Stimulated activated CD8-positive, alpha-beta memory T cell treated with anti-CD3 and anti-CD28 coated beads, Interleukin-2, amount 100 ng/mL, for 48 hours (primary cell): ENCODE measurements at regions not wholly inside any gene's neighbourhood (a gene's known extent, or its start where the extent isn't known, plus 50 kb on each side); places are given as distances from the start of the nearest gene placed in this dataset.

Experiments used
- DNase-seq, 2 donors: peaks; one replicate each; pipeline ENCODE4 v3.0.0-alpha.2; 2020; ENCODE audit warnings: low read depth in 2 of 2

GRCh38 chr19:46944918-46945628 is 74.6 kb upstream of the NPAS1 start:
- DNase-seq: no peak

GRCh38 chr19:46945694-46946489 is 73.7 kb upstream of the NPAS1 start:
- DNase-seq: no peak

GRCh38 chr19:46946611-46947238 is 72.9 kb upstream of the NPAS1 start:
- DNase-seq: no peak

- no peak for DNase-seq
Measured at GRCh38 chr19:46947866-46948265, 71.8 kb upstream of the NPAS1 start.

- DNase-seq: no peak
Measured at GRCh38 chr19:46950526-46951170, 69.0 kb upstream of the NPAS1 start.

- no peak for DNase-seq
Measured at GRCh38 chr19:46951171-46951986, 68.3 kb upstream of the NPAS1 start.

- DNase-seq: no peak
Measured at GRCh38 chr19:46952874-46953273, 66.8 kb upstream of the NPAS1 start.

GRCh38 chr19:46953955-46954501 is 65.6 kb upstream of the NPAS1 start:
- DNase-seq: no peak

GRCh38 chr19:46954502-46954992 is 65.1 kb upstream of the NPAS1 start:
- DNase-seq: no peak

GRCh38 chr19:46954993-46955812 is 64.4 kb upstream of the NPAS1 start:
- DNase-seq: no peak

GRCh38 chr19:46955813-46956371 is 63.7 kb upstream of the NPAS1 start:
- no peak for DNase-seq

GRCh38 chr19:46958532-46958931 is 61.1 kb upstream of the NPAS1 start:
- DNase-seq: no peak

- DNase-seq: no peak
Measured at GRCh38 chr19:46959894-46960556, 59.6 kb upstream of the NPAS1 start.

GRCh38 chr19:46962030-46962570 is 57.5 kb upstream of the NPAS1 start:
- DNase-seq: no peak

GRCh38 chr19:46963093-46963734 is 56.4 kb upstream of the NPAS1 start:
- DNase-seq: no peak

- DNase-seq: no peak
Measured at GRCh38 chr19:46967578-46968032, 52.0 kb upstream of the NPAS1 start.
